MM.1S (cell line): ENCODE measurements at regions not wholly inside any gene's neighbourhood (a gene's known extent, or its start where the extent isn't known, plus 50 kb on each side); places are given as distances from the start of the nearest gene placed in this dataset.

Experiments
- DNase-seq: peaks from one replicate; pipeline ENCODE4 v3.0.0-alpha.2; 2015
- H2AFZ ChIP-seq: fragments of 300-600 bp; sonication (generic); 2 replicates; pipeline ENCODE4 v1.6.0; 2016; ENCODE audit warnings: antibody characterized with exemption, low read length
- H3F3A ChIP-seq: fragments of 300-600 bp; sonication (generic); 2 replicates; pipeline ENCODE4 v1.6.1; 2016; ENCODE audit warnings: mild to moderate bottlenecking, antibody characterized with exemption, low read length, moderate library complexity, mixed read lengths; ENCODE audit not compliant: insufficient read depth
- H3K27ac ChIP-seq: fragments of 300-600 bp; sonication (generic); 2 replicates; pipeline ENCODE4 v1.5.1; 2016; ENCODE audit warnings: mild to moderate bottlenecking, low read length
- H3K27me3 ChIP-seq: fragments of 300-600 bp; sonication (generic); replicated peaks from 2 replicates; pipeline ENCODE4 v1.6.0; 2016; ENCODE audit warnings: low read length; ENCODE audit not compliant: insufficient read depth
- H3K36me3 ChIP-seq: fragments of 300-600 bp; sonication (generic); replicated peaks from 2 replicates; pipeline ENCODE4 v1.6.1; 2016; ENCODE audit warnings: mild to moderate bottlenecking, low read length, mixed read lengths; ENCODE audit not compliant: insufficient read depth
- H3K4me1 ChIP-seq: fragments of 300-600 bp; sonication (generic); 2 replicates; pipeline ENCODE4 v1.6.1; 2016; ENCODE audit warnings: low read length, mixed read lengths
- H3K4me2 ChIP-seq: fragments of 300-600 bp; sonication (generic); 2 replicates; pipeline ENCODE4 v1.6.0; 2016; ENCODE audit warnings: low read depth, low read length
- H3K4me3 ChIP-seq: fragments of 300-600 bp; sonication (generic); 2 replicates; pipeline ENCODE4 v1.5.1; 2016; ENCODE audit warnings: low read length, mixed read lengths
- H3K79me2 ChIP-seq: fragments of 300-600 bp; sonication (generic); 2 replicates; pipeline ENCODE4 v1.6.1; 2016; ENCODE audit warnings: mixed run types, low read length, mixed read lengths
- H3K9ac ChIP-seq: fragments of 300-600 bp; sonication (generic); 2 replicates; pipeline ENCODE4 v1.6.1; 2016; ENCODE audit warnings: low read length, mixed read lengths
- H3K9me2 ChIP-seq: fragments of 300-600 bp; sonication (generic); replicated peaks from 2 replicates; pipeline ENCODE4 v1.6.1; 2016; ENCODE audit warnings: mild to moderate bottlenecking, low read length, mixed read lengths; ENCODE audit not compliant: insufficient read depth
- H3K9me3 ChIP-seq: fragments of 300-600 bp; sonication (generic); replicated peaks from 2 replicates; pipeline ENCODE4 v1.6.1; 2016; ENCODE audit warnings: mild to moderate bottlenecking, low read length, mixed read lengths; ENCODE audit not compliant: insufficient read depth
- H4K20me1 ChIP-seq: fragments of 300-600 bp; sonication (generic); 2 replicates; pipeline ENCODE4 v1.6.1; 2016; ENCODE audit warnings: mild to moderate bottlenecking, low read length, moderate library complexity, mixed read lengths; ENCODE audit not compliant: insufficient read depth
- CTCF ChIP-seq: fragments of 300-600 bp; sonication (generic); IDR thresholded peaks from 2 replicates; pipeline ENCODE4 v1.5.1; 2016; ENCODE audit warnings: antibody characterized with exemption, low read length, mixed read lengths
- EZH2 ChIP-seq: fragments of 300-600 bp; sonication (generic); optimal IDR thresholded peaks from 2 replicates; pipeline ENCODE3; 2017; ENCODE audit warnings: low read depth, mild to moderate bottlenecking, antibody characterized with exemption, low read length, mixed read lengths
- EZH2phosphoT487 ChIP-seq: fragments of 300-600 bp; sonication (generic); IDR thresholded peaks from 2 replicates; pipeline ENCODE4 v1.6.1; 2018; ENCODE audit warnings: antibody characterized with exemption, low read length

DNA sequence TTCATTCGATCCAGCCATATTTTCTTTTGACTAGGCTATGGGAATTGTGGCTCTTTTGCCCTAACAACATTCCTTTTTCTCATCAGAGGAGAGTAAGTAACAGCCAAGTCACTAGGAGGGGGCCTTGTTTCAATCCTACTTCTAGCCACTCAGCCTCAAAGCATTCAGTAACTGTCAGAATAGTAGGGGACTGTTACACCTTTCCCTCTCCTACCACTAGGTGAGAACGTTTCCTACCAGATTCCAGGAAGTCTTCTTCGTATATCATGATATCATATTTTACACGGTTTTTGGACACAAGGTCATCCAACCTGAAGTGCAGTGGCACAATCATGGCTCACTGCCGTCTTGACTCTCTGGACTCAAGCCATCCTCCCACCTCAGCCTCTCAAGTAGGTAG lies 171.3 kb upstream of the CDH12 start:
- H2AFZ ChIP-seq = no peak overlapping the region
- no peaks in the 10 kb centered on the region for H3K4me1 ChIP-seq
- no peaks in the 10 kb centered on the region for H3K9me2 ChIP-seq
- TF ChIP-seq EZH2 (no peak), CTCF (no peak), EZH2phosphoT487 (no peak)
- no peak overlapping the region for H3K4me2 ChIP-seq
- no peaks in the 10 kb centered on the region for H3F3A ChIP-seq
- no peaks in the 10 kb centered on the region for H4K20me1 ChIP-seq
- H3K9me3 ChIP-seq = no peaks in the 10 kb centered on the region
- no peaks in the 10 kb centered on the region for H3K36me3 ChIP-seq
- no peaks in the 10 kb centered on the region for H3K27me3 ChIP-seq
- no peak for DNase-seq
- H3K79me2 ChIP-seq = no peaks in the 10 kb centered on the region
- no peak overlapping the region for H3K27ac ChIP-seq
- H3K4me3 ChIP-seq = no peak overlapping the region
- H3K9ac ChIP-seq = no peak overlapping the region

- TF ChIP-seq CTCF = no peak
- no peak for TF ChIP-seq EZH2phosphoT487
- no peak for TF ChIP-seq EZH2
- no peaks in the 10 kb centered on the region for H3K9me2 ChIP-seq
- no peak overlapping the region for H3K27ac ChIP-seq
- no peaks in the 10 kb centered on the region for H4K20me1 ChIP-seq
- H3K4me1 ChIP-seq = no peaks in the 10 kb centered on the region
- H3K4me3 ChIP-seq = no peak overlapping the region
- no peak for DNase-seq
- H3F3A ChIP-seq = no peaks in the 10 kb centered on the region
- H3K4me2 ChIP-seq = no peak overlapping the region
- no peaks in the 10 kb centered on the region for H3K9me3 ChIP-seq
- H3K79me2 ChIP-seq = no peaks in the 10 kb centered on the region
- no peak overlapping the region for H3K9ac ChIP-seq
- no peaks in the 10 kb centered on the region for H3K36me3 ChIP-seq
- no peak overlapping the region for H2AFZ ChIP-seq
- H3K27me3 ChIP-seq = peaks cover 26% of the 10 kb centered on the region
These were observed 161.7 kb upstream of the CDH12 start for GRCh38 chr5:23014825-23015224.

- Histone ChIP-seq H3K9me2 (no peaks in the 10 kb centered on the region), H3K27me3 (peaks cover 26% of the 10 kb centered on the region), H3K4me3 (no peak overlapping the region), H3K27ac (no peak overlapping the region), H3K4me1 (no peaks in the 10 kb centered on the region), H3K9me3 (no peaks in the 10 kb centered on the region), H3K79me2 (no peaks in the 10 kb centered on the region), H2AFZ (no peak overlapping the region), H3F3A (no peaks in the 10 kb centered on the region), H4K20me1 (no peaks in the 10 kb centered on the region), H3K36me3 (no peaks in the 10 kb centered on the region), H3K9ac (no peak overlapping the region), H3K4me2 (no peak overlapping the region)
- TF ChIP-seq EZH2phosphoT487 (no peak), EZH2 (no peak), CTCF (no peak)
- no peak for DNase-seq
These were observed 161.1 kb upstream of the CDH12 start for GRCh38 chr5:23014266-23014665.
